Posterior vena cava (tissue), 2 donors: ENCODE measurements at regions not wholly inside any gene's neighbourhood (a gene's known extent, or its start where the extent isn't known, plus 50 kb on each side); places are given as distances from the start of the nearest gene placed in this dataset.
"Not testable (repeated sequence)": the region's sequence is repeated elsewhere in the genome, so short reads cannot be mapped to it uniquely, and the experiment has no call there.

Experiments used
- DNase-seq: peaks from one replicate; pipeline ENCODE4 v3.0.0-alpha.2; 2020; ENCODE audit warnings: low spot score
- intact Hi-C, 2 donors: fragments of 100-400 bp; cut with DNase I; formaldehyde crosslinking; loops; one replicate each; pipeline versions ENCODE4 v1.14.1 to v1.14.2; 2022 to 2023
- donor health status: DM: yes; HTN: yes; CAD: no.
- donor health status: DM: yes; HTN: yes; CAD: no.

DNA sequence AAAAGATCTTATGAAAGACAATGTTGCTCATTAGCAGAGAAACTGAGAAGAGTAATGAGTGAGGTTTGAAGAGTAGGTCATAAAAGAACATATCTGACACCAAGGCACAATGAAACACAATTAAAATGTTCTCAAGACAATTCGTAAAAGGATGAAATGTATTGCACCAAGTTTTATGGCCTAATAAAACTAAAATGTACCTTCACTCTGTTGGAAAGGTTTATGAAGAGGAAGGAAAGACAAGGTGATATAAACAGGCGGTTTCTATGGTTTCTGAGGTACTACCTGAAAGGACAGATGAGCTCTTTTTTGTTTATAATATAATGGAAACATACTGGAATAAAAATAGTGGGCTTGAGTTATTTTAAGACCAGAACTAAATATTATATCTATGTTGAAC lies 821.3 kb downstream of the TAF11L14 start:
- no peak for DNase-seq
- intact Hi-C loops, result no loop called here

- no peak for DNase-seq
- intact Hi-C loops, result no loop called here
These were observed 823.0 kb downstream of the TAF11L14 start for GRCh38 chr5:18457255-18457654.

DNA sequence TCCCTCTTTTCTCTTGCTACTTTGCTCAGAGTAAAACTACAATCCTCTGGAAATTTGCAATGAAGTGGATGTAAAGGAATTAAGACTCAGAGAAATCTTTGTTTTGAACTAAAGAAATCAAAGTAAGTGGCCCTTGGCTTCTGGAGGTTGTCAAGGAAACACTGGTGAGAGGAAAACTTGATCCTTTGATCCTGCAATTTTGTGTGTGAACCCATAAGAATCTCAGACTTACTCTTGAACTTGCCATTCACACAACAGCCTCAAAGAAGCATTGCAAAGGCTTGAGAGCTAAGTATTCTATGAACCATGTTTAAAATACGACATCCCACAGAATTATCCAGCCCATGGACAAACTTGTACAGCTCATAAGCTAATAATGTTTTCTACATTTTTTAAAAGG lies 827.5 kb downstream of the TAF11L14 start:
- intact Hi-C loops, result no loop called here
- DNase-seq, result no peak

GRCh38 chr5:18465833-18466681 lies 831.8 kb downstream of the TAF11L14 start:
- no peak for DNase-seq
- intact Hi-C loops, result no loop called here

- intact Hi-C loops, result no loop called here
- DNase-seq, result no peak
These were observed 832.5 kb downstream of the TAF11L14 start for GRCh38 chr5:18466731-18467130.

DNA sequence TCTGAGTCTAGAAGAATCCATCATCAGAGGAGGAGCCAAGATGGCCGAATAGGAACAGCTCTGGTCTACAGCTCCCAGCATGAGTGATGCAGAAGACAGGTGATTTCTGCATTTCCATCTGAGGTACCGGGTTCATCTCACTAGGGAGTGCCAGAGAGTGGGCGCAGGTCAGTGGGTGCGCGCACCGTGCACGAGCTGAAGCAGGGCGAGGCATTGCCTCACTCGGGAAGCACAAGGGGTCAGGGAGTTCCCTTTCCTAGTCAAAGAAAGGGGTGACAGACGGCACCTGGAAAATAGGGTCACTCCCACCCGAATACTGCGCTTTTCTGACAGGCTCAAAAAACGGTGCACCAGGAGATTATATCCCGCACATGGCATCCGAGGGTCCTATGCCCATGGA lies 837.5 kb downstream of the TAF11L14 start:
- DNase-seq, intact Hi-C loops: not testable (repeated sequence)

GRCh38 chr5:18483451-18483850 lies 849.2 kb downstream of the TAF11L14 start:
- no peak for DNase-seq
- intact Hi-C loops, result no loop called here

- no peak for DNase-seq
- intact Hi-C loops, result no loop called here
These were observed 853.7 kb downstream of the TAF11L14 start for GRCh38 chr5:18487928-18488480.

- DNase-seq, result no peak
- intact Hi-C loops, result no loop called here
These were observed 855.4 kb downstream of the TAF11L14 start for GRCh38 chr5:18489703-18490102.

DNA sequence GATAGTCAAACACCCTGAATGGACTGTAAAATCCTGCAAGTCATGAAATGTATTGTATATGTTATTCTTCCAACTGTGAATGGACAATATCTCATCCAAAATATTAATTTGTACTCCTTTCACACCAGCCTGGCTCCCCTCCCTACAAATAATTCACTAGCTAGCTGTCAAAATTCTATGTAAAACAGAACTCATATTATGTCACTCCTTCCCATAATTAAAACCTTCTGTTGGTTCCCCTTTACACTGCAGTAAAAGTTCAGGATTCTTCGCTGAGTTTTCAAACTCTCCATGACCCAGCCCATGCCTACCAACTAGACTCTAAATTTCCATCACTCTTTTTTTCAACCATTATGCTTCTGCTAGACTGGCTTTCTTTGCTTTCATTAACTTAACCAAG lies 857.1 kb downstream of the TAF11L14 start:
- intact Hi-C loops, result no loop called here
- DNase-seq, result no peak

GRCh38 chr5:18495157-18495556 lies 860.9 kb downstream of the TAF11L14 start:
- intact Hi-C loops, result no loop called here
- DNase-seq, result no peak

DNA sequence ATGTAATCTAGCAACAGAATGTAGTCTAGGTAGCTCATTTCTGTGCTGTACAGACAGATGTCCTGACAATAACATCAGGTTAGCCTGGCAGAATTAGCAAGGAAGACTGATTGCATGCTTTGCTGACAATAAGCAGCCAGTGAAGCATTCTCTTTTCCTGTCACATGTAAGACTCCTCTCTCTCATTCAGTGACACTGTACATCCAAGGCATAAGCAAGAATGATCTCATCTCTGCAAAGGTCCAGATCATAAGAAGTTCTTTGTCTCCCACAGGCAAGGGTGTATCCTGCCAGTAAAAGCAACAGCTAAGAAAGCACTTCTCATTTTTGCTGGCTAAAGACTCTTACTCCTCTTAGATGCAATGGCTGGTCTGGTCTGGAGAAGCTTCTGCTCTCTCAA lies 861.8 kb downstream of the TAF11L14 start:
- intact Hi-C loops, result no loop called here
- no peak for DNase-seq

- DNase-seq, result no peak
- intact Hi-C loops, result no loop called here
These were observed 862.8 kb downstream of the TAF11L14 start for GRCh38 chr5:18497089-18497488.

GRCh38 chr5:18503797-18504328 lies 869.6 kb downstream of the TAF11L14 start:
- DNase-seq, result no peak
- intact Hi-C loops, result no loop called here

DNA sequence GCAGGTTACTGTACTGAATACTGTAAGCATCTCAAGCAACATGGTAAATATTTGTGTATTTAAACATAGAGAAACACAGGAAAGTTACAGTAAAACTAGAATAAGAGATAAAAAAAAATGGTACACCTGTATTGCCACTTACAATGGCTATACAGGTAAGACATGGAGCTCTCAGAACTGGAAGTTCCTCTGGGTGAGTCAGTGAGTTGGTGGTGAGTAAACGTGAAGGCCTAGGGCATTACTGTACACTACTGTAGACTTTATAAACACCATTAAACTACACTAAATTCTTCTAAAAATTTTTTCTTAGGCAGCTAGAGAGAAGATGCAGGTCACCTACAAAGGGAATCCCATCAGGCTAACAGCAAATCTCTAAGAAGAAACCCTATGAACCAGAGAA lies 872.9 kb downstream of the TAF11L14 start:
- intact Hi-C loops, result no loop called here
- no peak for DNase-seq

- intact Hi-C loops, result no loop called here
- no peak for DNase-seq
These were observed 883.6 kb downstream of the TAF11L14 start for GRCh38 chr5:18517641-18518380.

GRCh38 chr5:18523380-18523779 lies 889.1 kb downstream of the TAF11L14 start:
- intact Hi-C loops, result no loop called here
- no peak for DNase-seq

- intact Hi-C loops, result no loop called here
- DNase-seq, result no peak
These were observed 892.6 kb downstream of the TAF11L14 start for GRCh38 chr5:18526792-18527405.

DNA sequence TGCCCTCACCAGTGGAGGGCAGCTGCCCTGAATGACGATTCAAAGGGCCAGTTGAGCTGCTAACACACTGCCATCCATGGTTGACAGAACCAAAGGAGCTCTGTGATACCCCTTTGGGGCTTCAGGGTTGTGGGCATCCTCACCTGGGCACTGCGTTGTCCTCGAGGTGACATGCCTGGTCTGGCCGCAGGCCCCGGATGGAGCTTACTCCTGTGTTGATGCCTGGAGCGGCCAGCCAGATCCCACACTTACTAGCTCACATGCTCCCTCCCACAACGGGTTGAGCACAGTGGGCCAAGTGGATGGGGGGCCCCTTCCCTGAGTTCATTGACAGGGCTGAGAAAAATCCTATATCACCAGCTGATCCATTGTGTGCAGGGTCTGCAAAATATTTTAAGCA lies 898.9 kb downstream of the TAF11L14 start:
- intact Hi-C loops, result no loop called here
- no peak for DNase-seq

- intact Hi-C loops, result no loop called here
- DNase-seq, result no peak
These were observed 899.9 kb downstream of the TAF11L14 start for GRCh38 chr5:18534119-18534518.
